ENCODE measurements at regions not wholly inside any gene's neighbourhood (a gene's known extent, or its start where the extent isn't known, plus 50 kb on each side); places are given as distances from the start of the nearest gene placed in this dataset.

DNA sequence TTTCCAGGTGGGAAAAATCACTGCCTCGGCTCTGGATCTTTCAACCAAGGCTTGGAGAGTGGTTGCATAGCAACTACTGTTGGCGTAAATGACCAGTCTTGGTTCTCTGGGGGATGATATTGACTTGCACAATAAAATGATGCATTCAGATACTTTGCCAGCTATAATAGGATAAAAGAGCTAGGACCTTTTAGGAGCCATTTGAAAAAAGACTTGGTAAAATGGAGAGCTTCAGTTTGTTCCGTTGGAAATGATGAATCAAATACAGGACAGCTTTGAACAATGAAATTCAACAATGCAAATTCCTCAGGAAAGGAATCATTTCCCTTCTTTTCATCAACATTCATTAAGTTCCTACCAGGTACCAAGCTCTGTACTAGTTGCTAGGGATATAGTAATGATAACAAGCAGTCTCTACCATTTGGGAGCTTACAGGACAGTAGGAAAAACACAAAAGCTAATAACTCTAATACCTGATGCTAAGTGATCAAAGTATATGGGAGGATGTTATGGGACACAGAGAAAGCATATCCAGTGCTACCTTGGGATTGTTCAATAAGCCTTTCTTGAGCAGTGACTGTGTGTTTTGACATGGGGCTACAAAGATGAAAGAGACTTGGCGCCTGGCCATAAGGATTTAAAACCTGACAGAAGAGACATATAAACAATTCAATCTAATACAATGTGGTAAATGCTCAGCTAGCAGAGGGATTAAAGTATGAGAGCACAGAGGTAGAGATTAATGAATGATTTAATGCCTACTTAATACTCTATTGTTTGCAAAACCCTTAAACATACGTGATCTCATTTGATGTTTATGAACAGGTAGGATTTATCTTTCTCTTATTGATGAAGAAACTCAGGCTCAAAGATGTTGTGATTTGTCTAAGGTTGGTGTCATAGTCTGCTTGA is 110.7 kb downstream of the QPCT start:
- H3K4me1 ChIP-seq (ENCODE audit: control insufficient read depth in 5 of 5, insufficient read depth in 5 of 5, low read length in 5 of 5): peaks cover 0 to 18% (median 17%) of the 10 kb centered on the region in 5 donors
- H3K4me3 ChIP-seq (ENCODE audit: low read depth in 1 of 5, low read length in 5 of 5): no peak overlapping the region
- H3K27ac ChIP-seq (ENCODE audit: low read depth, low read length): no peak overlapping the region
- H3K9me3 ChIP-seq (ENCODE audit: control insufficient read depth in 5 of 5, low read length in 5 of 5): no peaks in the 10 kb centered on the region
- no peaks in the 10 kb centered on the region for H3K27me3 ChIP-seq (ENCODE audit: control insufficient read depth in 5 of 5, insufficient read depth in 4 of 5, low read length in 5 of 5)
- H3K36me3 ChIP-seq (ENCODE audit: control insufficient read depth in 5 of 5, insufficient read depth in 5 of 5, low read length in 5 of 5): no peaks in the 10 kb centered on the region
- no peak overlapping the region for H3K9ac ChIP-seq (ENCODE audit: low read length in 5 of 5)

DNA sequence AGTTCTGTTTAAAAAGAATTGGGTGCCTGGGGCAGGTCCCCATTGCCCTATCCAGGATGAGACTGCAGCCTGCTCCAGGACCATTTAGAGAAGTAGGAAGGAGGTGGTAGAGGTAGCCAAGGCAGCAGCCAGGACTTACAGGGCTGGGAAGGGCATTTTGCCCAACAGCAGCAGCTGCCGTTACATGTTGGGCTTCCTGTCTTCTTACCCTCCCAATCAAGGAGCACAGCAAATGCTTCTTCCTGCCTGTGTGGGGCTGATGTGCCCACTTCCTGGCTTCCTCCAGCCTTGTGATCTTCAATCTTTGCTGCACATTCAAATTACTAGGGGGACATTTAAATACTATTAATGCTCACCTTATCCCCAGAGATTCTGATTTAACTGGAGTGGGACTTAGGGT is 112.0 kb downstream of the QPCT start:
- peaks cover 0 to 24% (median 23%) of the 10 kb centered on the region in 5 donors for H3K4me1 ChIP-seq (ENCODE audit: control insufficient read depth in 5 of 5, insufficient read depth in 5 of 5, low read length in 5 of 5)
- H3K27me3 ChIP-seq (ENCODE audit: control insufficient read depth in 5 of 5, insufficient read depth in 4 of 5, low read length in 5 of 5): no peaks in the 10 kb centered on the region
- no peak overlapping the region for H3K4me3 ChIP-seq (ENCODE audit: low read depth in 1 of 5, low read length in 5 of 5)
- no peak overlapping the region for H3K27ac ChIP-seq (ENCODE audit: low read depth, low read length)
- H3K36me3 ChIP-seq (ENCODE audit: control insufficient read depth in 5 of 5, insufficient read depth in 5 of 5, low read length in 5 of 5): no peaks in the 10 kb centered on the region
- no peak overlapping the region for H3K9ac ChIP-seq (ENCODE audit: low read length in 5 of 5)
- H3K9me3 ChIP-seq (ENCODE audit: control insufficient read depth in 5 of 5, low read length in 5 of 5): no peaks in the 10 kb centered on the region

DNA sequence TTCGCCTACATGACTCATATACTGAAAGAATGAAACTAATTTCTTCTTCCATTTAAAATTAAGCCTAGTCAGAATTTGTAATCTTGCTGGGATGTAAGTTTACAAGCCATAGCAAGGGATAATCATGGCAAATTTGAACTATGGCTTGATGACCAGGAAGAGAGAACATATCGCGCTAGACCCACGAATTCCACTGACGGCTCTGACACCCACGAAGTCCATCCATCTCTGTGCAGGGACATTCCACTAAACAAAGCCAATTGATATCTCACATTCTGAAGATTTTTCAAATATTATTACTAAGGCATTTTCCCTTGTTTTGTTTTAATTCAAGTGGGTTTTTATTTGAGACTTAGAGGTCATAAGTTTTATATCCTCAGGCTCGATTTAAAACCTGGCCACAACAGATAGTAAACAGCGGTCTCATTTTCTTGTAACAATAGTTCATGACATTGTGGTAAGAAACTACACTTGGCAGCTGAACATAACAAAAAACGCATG is 113.0 kb downstream of the QPCT start:
- H3K4me3 ChIP-seq (ENCODE audit: low read depth in 1 of 5, low read length in 5 of 5): peak overlapping the region in 1 of 5 donors; percentile 11
- H3K9me3 ChIP-seq (ENCODE audit: control insufficient read depth in 5 of 5, low read length in 5 of 5): no peaks in the 10 kb centered on the region
- no peaks in the 10 kb centered on the region for H3K36me3 ChIP-seq (ENCODE audit: control insufficient read depth in 5 of 5, insufficient read depth in 5 of 5, low read length in 5 of 5)
- H3K9ac ChIP-seq (ENCODE audit: low read length in 5 of 5): no peak overlapping the region
- H3K27me3 ChIP-seq (ENCODE audit: control insufficient read depth in 5 of 5, insufficient read depth in 4 of 5, low read length in 5 of 5): no peaks in the 10 kb centered on the region
- peaks cover 0 to 24% (median 23%) of the 10 kb centered on the region in 5 donors for H3K4me1 ChIP-seq (ENCODE audit: control insufficient read depth in 5 of 5, insufficient read depth in 5 of 5, low read length in 5 of 5)
- H3K27ac ChIP-seq (ENCODE audit: low read depth, low read length): no peak overlapping the region

DNA sequence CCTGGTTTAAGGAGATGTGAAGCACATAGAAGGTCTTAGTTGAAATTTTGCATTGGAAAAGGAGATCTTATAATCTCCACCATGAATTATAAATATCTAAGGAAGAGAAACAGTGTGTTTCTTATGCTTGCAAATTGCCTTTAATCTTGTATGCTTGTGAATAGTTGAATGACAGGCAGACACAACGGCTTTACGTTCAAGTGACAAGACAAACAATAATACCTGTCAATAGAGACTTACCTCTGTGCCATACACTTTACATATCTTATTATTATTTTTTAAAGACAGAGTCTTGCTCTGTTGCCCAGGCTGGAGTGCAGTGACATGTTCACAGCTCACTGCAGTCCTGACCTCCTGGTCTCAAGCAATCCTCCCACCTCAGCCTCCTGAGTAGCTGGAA is 113.7 kb downstream of the QPCT start:
- H3K4me3 ChIP-seq (ENCODE audit: low read depth in 1 of 5, low read length in 5 of 5): no peak overlapping the region
- H3K4me1 ChIP-seq (ENCODE audit: control insufficient read depth in 5 of 5, insufficient read depth in 5 of 5, low read length in 5 of 5): peaks cover 0 to 24% (median 23%) of the 10 kb centered on the region in 5 donors
- H3K27ac ChIP-seq (ENCODE audit: low read depth, low read length): no peak overlapping the region
- no peaks in the 10 kb centered on the region for H3K36me3 ChIP-seq (ENCODE audit: control insufficient read depth in 5 of 5, insufficient read depth in 5 of 5, low read length in 5 of 5)
- no peaks in the 10 kb centered on the region for H3K9me3 ChIP-seq (ENCODE audit: control insufficient read depth in 5 of 5, low read length in 5 of 5)
- H3K9ac ChIP-seq (ENCODE audit: low read length in 5 of 5): no peak overlapping the region
- H3K27me3 ChIP-seq (ENCODE audit: control insufficient read depth in 5 of 5, insufficient read depth in 4 of 5, low read length in 5 of 5): no peaks in the 10 kb centered on the region

DNA sequence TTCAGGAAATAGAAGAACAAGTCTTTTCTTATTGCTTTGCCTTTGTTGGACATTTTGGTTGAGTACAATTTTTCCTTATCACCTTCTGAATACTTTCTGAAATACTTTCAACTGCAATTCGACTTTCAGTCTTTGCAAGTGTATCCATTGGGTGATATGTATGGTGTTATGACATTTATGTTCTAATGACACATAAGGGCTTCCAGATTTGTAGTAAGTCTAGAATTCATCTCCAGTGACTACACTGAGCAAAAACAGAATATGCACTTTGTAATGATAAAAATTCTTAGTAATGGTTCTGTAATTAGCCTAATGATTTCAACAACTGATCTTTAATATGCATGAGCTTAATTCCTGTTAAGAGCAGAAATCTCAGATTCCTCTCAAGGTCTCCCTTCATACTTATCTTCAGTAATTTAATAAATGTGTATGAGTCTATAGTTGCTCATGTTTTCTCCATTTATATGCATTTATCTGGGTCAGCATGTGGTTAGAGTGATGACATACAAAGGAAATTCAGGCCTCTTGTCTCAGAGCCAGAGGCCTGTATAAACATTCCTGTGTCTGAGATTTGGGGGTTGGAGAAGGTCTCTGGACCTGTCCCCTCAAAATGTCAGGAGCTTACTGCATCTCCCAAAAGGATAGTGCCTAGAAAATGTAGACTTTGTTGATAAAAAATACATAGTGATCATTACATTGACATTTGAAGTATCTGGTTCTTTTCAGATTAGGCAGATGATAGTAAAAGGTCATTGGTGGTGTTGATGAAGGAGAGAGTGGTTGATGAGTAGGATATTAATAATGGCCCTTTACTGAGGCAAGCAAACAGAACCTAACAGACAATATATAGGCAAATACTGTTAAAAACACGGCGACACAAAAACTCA is 114.9 kb downstream of the QPCT start:
- Histone ChIP-seq H3K4me1 (ENCODE audit: control insufficient read depth in 5 of 5, insufficient read depth in 5 of 5, low read length in 5 of 5) (peaks cover 0 to 24% (median 23%) of the 10 kb centered on the region in 5 donors), H3K4me3 (ENCODE audit: low read depth in 1 of 5, low read length in 5 of 5) (no peak overlapping the region), H3K9ac (ENCODE audit: low read length in 5 of 5) (no peak overlapping the region), H3K9me3 (ENCODE audit: control insufficient read depth in 5 of 5, low read length in 5 of 5) (no peaks in the 10 kb centered on the region), H3K27ac (ENCODE audit: low read depth, low read length) (no peak overlapping the region), H3K36me3 (ENCODE audit: control insufficient read depth in 5 of 5, insufficient read depth in 5 of 5, low read length in 5 of 5) (no peaks in the 10 kb centered on the region), H3K27me3 (ENCODE audit: control insufficient read depth in 5 of 5, insufficient read depth in 4 of 5, low read length in 5 of 5) (no peaks in the 10 kb centered on the region)

DNA sequence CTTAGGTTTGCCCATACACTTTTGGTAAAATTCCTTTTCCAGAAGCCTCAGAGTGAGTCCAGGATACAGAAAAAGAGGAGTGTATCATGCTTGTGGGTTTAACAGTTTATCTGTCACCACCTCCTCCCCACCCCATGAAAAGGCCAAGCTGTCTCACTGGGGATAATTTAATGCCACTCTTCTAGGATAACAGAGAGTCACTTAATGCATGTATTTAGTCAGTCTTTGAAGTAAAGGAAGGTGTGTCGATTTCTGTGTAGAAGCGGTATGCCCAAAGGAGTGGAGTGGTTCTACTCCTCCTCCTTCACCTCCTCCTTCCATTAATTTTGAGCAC is 116.4 kb downstream of the QPCT start:
- Histone ChIP-seq H3K9me3 (ENCODE audit: control insufficient read depth in 5 of 5, low read length in 5 of 5) (no peaks in the 10 kb centered on the region), H3K27me3 (ENCODE audit: control insufficient read depth in 5 of 5, insufficient read depth in 4 of 5, low read length in 5 of 5) (no peaks in the 10 kb centered on the region), H3K9ac (ENCODE audit: low read length in 5 of 5) (no peak overlapping the region), H3K27ac (ENCODE audit: low read depth, low read length) (no peak overlapping the region), H3K4me3 (ENCODE audit: low read depth in 1 of 5, low read length in 5 of 5) (no peak overlapping the region), H3K36me3 (ENCODE audit: control insufficient read depth in 5 of 5, insufficient read depth in 5 of 5, low read length in 5 of 5) (no peaks in the 10 kb centered on the region), H3K4me1 (ENCODE audit: control insufficient read depth in 5 of 5, insufficient read depth in 5 of 5, low read length in 5 of 5) (peaks cover 0 to 20% (median 18%) of the 10 kb centered on the region in 5 donors)

DNA sequence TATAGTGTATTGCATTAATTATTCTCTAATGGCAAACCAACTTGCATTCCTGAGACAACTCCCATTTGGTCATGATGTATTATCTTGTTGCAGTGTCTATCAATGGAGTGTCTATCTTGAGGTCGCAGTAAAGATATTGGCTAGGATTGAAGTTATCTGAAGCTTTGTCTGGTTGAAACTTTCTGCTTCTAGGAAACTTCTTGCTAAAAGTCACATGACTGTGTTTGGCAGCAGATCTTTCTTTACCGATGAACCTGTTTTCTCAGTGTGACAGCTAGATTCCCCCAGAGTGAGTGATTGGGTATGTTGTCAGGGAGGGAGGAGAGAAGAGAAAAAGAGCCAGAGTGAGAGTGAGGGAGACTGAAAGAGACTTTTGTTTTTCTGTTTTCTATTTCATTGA is 119.6 kb downstream of the QPCT start:
- Histone ChIP-seq H3K4me3 (ENCODE audit: low read depth in 1 of 5, low read length in 5 of 5) (no peak overlapping the region), H3K9me3 (ENCODE audit: control insufficient read depth in 5 of 5, low read length in 5 of 5) (no peaks in the 10 kb centered on the region), H3K27ac (ENCODE audit: low read depth, low read length) (no peak overlapping the region), H3K4me1 (ENCODE audit: control insufficient read depth in 5 of 5, insufficient read depth in 5 of 5, low read length in 5 of 5) (peaks cover 0 to 20% (median 11%) of the 10 kb centered on the region in 5 donors), H3K9ac (ENCODE audit: low read length in 5 of 5) (no peak overlapping the region), H3K36me3 (ENCODE audit: control insufficient read depth in 5 of 5, insufficient read depth in 5 of 5, low read length in 5 of 5) (no peaks in the 10 kb centered on the region), H3K27me3 (ENCODE audit: control insufficient read depth in 5 of 5, insufficient read depth in 4 of 5, low read length in 5 of 5) (no peaks in the 10 kb centered on the region)

DNA sequence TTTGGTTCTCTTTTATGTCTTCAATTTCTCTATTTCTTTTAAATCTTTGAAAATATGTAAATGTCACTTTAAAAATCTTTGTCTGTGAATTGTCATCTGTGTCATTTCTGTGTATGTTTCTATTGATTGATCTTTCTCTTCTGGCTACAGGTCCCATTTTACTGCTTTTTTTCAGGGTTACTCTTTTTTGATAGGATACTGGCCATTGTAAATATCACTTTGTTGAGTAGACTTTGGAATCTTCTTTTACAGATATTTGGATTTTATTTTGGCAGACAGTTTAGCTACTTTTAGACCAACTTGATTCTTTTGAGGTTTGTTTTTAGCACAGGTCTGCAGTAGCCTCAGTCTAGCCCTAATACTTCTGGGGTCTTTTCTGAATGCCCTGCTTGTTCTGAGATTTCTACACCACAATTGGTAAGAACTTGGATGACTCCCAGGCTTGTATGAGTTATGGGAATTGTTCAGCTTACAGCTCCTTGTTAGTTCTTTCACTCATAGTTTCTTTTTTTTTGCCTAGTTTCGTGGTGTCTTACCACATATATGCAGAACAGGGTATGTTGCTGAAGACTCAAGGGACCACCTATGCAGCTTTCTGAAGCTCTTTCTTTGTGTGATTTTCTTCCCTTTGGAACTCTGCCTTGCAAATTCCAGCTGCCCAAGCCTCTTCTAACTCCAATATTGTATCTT is 122.2 kb downstream of the QPCT start:
- no peak overlapping the region for H3K27ac ChIP-seq (ENCODE audit: low read depth, low read length)
- H3K4me1 ChIP-seq (ENCODE audit: control insufficient read depth in 5 of 5, insufficient read depth in 5 of 5, low read length in 5 of 5): peaks cover 0 to 7% (median 0%) of the 10 kb centered on the region in 5 donors
- H3K36me3 ChIP-seq (ENCODE audit: control insufficient read depth in 5 of 5, insufficient read depth in 5 of 5, low read length in 5 of 5): no peaks in the 10 kb centered on the region
- no peaks in the 10 kb centered on the region for H3K27me3 ChIP-seq (ENCODE audit: control insufficient read depth in 5 of 5, insufficient read depth in 4 of 5, low read length in 5 of 5)
- H3K9me3 ChIP-seq (ENCODE audit: control insufficient read depth in 5 of 5, low read length in 5 of 5): no peaks in the 10 kb centered on the region
- no peak overlapping the region for H3K9ac ChIP-seq (ENCODE audit: low read length in 5 of 5)
- no peak overlapping the region for H3K4me3 ChIP-seq (ENCODE audit: low read depth in 1 of 5, low read length in 5 of 5)

DNA sequence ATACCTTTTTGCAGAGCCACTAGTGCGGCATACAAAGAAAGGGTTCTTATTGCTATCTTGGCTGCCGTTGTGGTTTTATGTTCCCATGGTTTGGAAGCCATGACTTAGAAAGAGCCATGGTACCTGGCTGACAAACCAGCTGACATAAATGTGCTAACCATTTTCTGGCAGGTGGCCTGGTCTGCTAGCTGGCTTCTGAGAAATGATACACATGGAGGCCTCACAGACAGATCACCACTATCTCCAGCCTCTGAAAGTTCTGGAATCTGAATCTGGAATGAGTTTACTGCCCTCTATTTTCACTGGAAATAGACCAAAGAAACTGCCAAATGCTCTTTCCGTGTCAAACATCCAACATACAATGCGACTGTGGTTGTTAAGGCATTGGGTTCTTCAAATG is 123.7 kb downstream of the QPCT start:
- peaks cover 0 to 21% (median 7%) of the 10 kb centered on the region in 5 donors for H3K4me1 ChIP-seq (ENCODE audit: control insufficient read depth in 5 of 5, insufficient read depth in 5 of 5, low read length in 5 of 5)
- no peak overlapping the region for H3K27ac ChIP-seq (ENCODE audit: low read depth, low read length)
- no peaks in the 10 kb centered on the region for H3K36me3 ChIP-seq (ENCODE audit: control insufficient read depth in 5 of 5, insufficient read depth in 5 of 5, low read length in 5 of 5)
- no peaks in the 10 kb centered on the region for H3K27me3 ChIP-seq (ENCODE audit: control insufficient read depth in 5 of 5, insufficient read depth in 4 of 5, low read length in 5 of 5)
- H3K4me3 ChIP-seq (ENCODE audit: low read depth in 1 of 5, low read length in 5 of 5): no peak overlapping the region
- H3K9ac ChIP-seq (ENCODE audit: low read length in 5 of 5): no peak overlapping the region
- no peaks in the 10 kb centered on the region for H3K9me3 ChIP-seq (ENCODE audit: control insufficient read depth in 5 of 5, low read length in 5 of 5)
